ENCODE measurements at regions not wholly inside any gene's neighbourhood (a gene's known extent, or its start where the extent isn't known, plus 50 kb on each side); places are given as distances from the start of the nearest gene placed in this dataset.

- TF ChIP-seq, protein P1, sequence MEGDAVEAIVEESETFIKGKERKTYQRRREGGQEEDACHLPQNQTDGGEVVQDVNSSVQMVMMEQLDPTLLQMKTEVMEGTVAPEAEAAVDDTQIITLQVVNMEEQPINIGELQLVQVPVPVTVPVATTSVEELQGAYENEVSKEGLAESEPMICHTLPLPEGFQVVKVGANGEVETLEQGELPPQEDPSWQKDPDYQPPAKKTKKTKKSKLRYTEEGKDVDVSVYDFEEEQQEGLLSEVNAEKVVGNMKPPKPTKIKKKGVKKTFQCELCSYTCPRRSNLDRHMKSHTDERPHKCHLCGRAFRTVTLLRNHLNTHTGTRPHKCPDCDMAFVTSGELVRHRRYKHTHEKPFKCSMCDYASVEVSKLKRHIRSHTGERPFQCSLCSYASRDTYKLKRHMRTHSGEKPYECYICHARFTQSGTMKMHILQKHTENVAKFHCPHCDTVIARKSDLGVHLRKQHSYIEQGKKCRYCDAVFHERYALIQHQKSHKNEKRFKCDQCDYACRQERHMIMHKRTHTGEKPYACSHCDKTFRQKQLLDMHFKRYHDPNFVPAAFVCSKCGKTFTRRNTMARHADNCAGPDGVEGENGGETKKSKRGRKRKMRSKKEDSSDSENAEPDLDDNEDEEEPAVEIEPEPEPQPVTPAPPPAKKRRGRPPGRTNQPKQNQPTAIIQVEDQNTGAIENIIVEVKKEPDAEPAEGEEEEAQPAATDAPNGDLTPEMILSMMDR (IDR thresholded peaks at IDR 0.05), result no peak
- TF ChIP-seq POLR2A (IDR thresholded peaks at IDR 0.05), result no peak
Observed at GRCh38 chr11:28525636-28526405, 417.6 kb downstream of the METTL15 start.
